GM12878 (cell line): ENCODE measurements at regions not wholly inside any gene's neighbourhood (a gene's known extent, or its start where the extent isn't known, plus 50 kb on each side); places are given as distances from the start of the nearest gene placed in this dataset.

Experiments
- ATAC-seq: fragments of 200-7000 bp; cut with Tn5 transposase; 3 replicates; pipeline ENCODE4 v1.9.1; 2020; ENCODE audit warnings: mild to moderate bottlenecking, moderate library complexity
- BruUV-seq: library from RNA; stranded (reverse); fragments of 400-500 nt; replicated peaks from 2 replicates; lab custom pipeline; 2021; lab: Mats Ljungman, UMichigan
- CTCF ChIA-PET: fragments of 300-600 bp; sonication (Branson Sonifier 250); formaldehyde crosslinking; extraction: SDS; loops from one replicate; lab custom pipeline; 2021; ENCODE audit warnings: inconsistent platforms; lab: Yijun Ruan, JAX
- POLR2A ChIA-PET: fragments of 350-600 bp; formaldehyde crosslinking; extraction: SDS; loops from one replicate; lab custom pipeline; 2021; ENCODE audit warnings: inconsistent platforms; lab: Charles Lee
- RAD21 ChIA-PET: fragments of 300-600 bp; sonication (Branson Sonifier 250); formaldehyde crosslinking; loops from one replicate; lab custom pipeline; 2023; ENCODE audit warnings: antibody characterized with exemption; ENCODE audit not compliant: unreplicated experiment; lab: Charles Lee
- SMC1A ChIA-PET: fragments of 300-600 bp; sonication (Branson Sonifier 250); formaldehyde crosslinking; loops from one replicate; lab custom pipeline; 2023; ENCODE audit not compliant: unreplicated experiment, uncharacterized antibody; lab: Charles Lee
- DNase-seq: peaks from one replicate; pipeline ENCODE4 v3.0.0-alpha.2; 2011; ENCODE audit warnings: low read depth, low spot score
- FAIRE-seq: peaks from 3 replicates; lab custom pipeline; 2011; peaks lifted over from hg19 to GRCh38; lab: Jason Lieb, UNC
- H2AFZ ChIP-seq: 2 replicates; pipeline ENCODE4 v1.6.0; 2011; ENCODE audit warnings: low read depth, low read length, control low read depth; ENCODE audit not compliant: control insufficient read depth
- H3K27ac ChIP-seq: 2 replicates; pipeline ENCODE4 v1.5.1; 2011; ENCODE audit warnings: control low read depth; ENCODE audit not compliant: control insufficient read depth, insufficient read depth
- H3K27me3 ChIP-seq, 2 experiments: replicated peaks in 1 of 2; 2 replicates each; pipeline versions ENCODE4 v1.6.0 to v1.6.1; 2011; ENCODE audit warnings: low read length in 1 of 2; ENCODE audit not compliant: control insufficient read depth in 2 of 2, insufficient read depth in 2 of 2
- H3K36me3 ChIP-seq, 2 experiments: 2 replicates each; pipeline ENCODE4 v1.5.1; 2011; ENCODE audit warnings: low read length in 1 of 2; ENCODE audit not compliant: control insufficient read depth in 2 of 2, insufficient read depth in 2 of 2
- H3K4me1 ChIP-seq: 2 replicates; pipeline ENCODE4 v1.6.1; 2011; ENCODE audit warnings: mild to moderate bottlenecking, low read length, moderate library complexity, mixed read lengths; ENCODE audit not compliant: control insufficient read depth, insufficient read depth
- H3K4me2 ChIP-seq: 2 replicates; pipeline ENCODE4 v1.6.0; 2011; ENCODE audit warnings: control low read depth; ENCODE audit not compliant: control insufficient read depth, insufficient read depth
- H3K4me3 ChIP-seq: fragments of 200-600 bp; sonication (generic); 2 replicates; pipeline ENCODE4 v1.5.1; 2016
- H3K79me2 ChIP-seq: 2 replicates; pipeline ENCODE4 v1.6.0; 2011; ENCODE audit warnings: low read length; ENCODE audit not compliant: control insufficient read depth, insufficient read depth
- H3K9ac ChIP-seq: 2 replicates; pipeline ENCODE4 v1.8.0; 2011; ENCODE audit warnings: low read length, control low read depth, mixed read lengths; ENCODE audit not compliant: control insufficient read depth, insufficient read depth
- H3K9me3 ChIP-seq: replicated peaks from 3 replicates; pipeline ENCODE4 v1.5.1; 2011; ENCODE audit warnings: mild to moderate bottlenecking, low read length; ENCODE audit not compliant: control insufficient read depth, insufficient read depth
- H4K20me1 ChIP-seq: 2 replicates; pipeline ENCODE4 v1.6.0; 2011; ENCODE audit not compliant: control insufficient read depth, insufficient read depth
- ATF7 ChIP-seq: fragments of 450-650 bp; IDR thresholded peaks from 2 replicates; pipeline ENCODE4 v1.6.1; 2016; ENCODE audit warnings: low read depth, mild to moderate bottlenecking
- CEBPB ChIP-seq, 2 experiments: fragments of 150-350 bp in 1 of 2; IDR thresholded peaks; 2 replicates each; pipeline ENCODE4 v1.6.1; 2012 to 2014; ENCODE audit warnings: low read depth in 2 of 2, low read length in 2 of 2, borderline replicate concordance in 1 of 2, inconsistent platforms in 1 of 2
- TARDBP ChIP-seq: IDR thresholded peaks from 2 replicates; pipeline ENCODE4 v1.6.1; 2016; ENCODE audit warnings: borderline replicate concordance
- ZBED1 ChIP-seq: IDR thresholded peaks from 2 replicates; pipeline ENCODE4 v1.6.1; 2016; ENCODE audit warnings: borderline replicate concordance
- WGBS: methylation state at CpG from one replicate; pipeline ENCODE4 v1.1.6; 2016; ENCODE audit warnings: low lambda C conversion rate; ENCODE audit not compliant: insufficient replicate concordance, insufficient coverage; ENCODE audit errors: missing lambda C conversion rate; 5-methylcytosine and 5-hydroxymethylcytosine counted together
- in situ Hi-C: fragments of 300-500 bp; cut with MboI; formaldehyde crosslinking; loops from 9 replicates; pipeline ENCODE4 v1.14.3; 2018; ENCODE audit warnings: mixed read lengths
- intact Hi-C: fragments of 100-400 bp; cut with micrococcal nuclease; formaldehyde crosslinking; loops from one replicate; pipeline ENCODE4 v1.14.2; 2022; ENCODE audit not compliant: unreplicated experiment
- TF ChIP-seq, protein P1 (sequence below): fragments of 450-650 bp; formaldehyde crosslinking; IDR thresholded peaks from 2 replicates; pipeline ENCODE4 v1.5.0; 2022; ENCODE audit warnings: mild to moderate bottlenecking, missing genetic modification characterization
- TF ChIP-seq, protein P2 (sequence below): fragments of 450-650 bp; IDR thresholded peaks from 2 replicates; pipeline ENCODE4 v1.6.1; 2017; ENCODE audit warnings: borderline replicate concordance

DNA sequence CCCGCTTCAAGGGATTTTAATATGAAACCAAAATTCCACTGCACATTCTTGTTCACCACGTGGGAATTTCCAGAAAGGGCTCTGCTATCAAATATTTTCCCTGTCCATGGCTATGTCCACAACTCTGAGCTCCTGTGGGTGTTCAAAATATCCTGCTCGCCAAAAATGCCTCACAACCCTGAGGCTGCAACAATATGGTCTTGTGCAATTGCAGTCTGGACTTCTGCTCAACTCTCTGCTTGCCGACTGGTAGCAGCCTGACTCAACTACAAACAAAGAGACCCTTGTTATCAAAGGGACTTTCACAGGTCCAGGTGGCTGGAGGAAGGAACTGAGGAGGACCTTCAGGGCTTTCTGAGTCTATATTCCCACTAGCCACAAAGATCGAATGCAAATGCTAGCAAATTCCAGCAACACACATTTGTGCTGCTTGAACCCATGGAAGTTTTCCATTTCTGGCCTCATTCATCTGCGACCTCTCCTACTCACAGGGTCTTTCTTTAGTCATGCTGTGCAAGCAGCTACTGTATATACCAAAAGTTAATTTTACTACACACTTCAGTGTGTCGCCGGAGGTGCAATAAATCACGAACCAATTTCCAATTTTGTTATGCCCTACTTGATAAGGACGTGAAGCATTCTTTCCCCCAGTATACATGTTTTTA lies 169.2 kb upstream of the SLC30A5 start:
- in situ Hi-C loops = no loop called here
- POLR2A ChIA-PET = no interaction called here

More for the DNA sequence above, 169.2 kb upstream of the SLC30A5 start:
- H3K4me1 ChIP-seq = no peaks in the 10 kb centered on the region
- H3K9ac ChIP-seq = no peak overlapping the region
- no peak overlapping the region for H2AFZ ChIP-seq
- H3K79me2 ChIP-seq = no peaks in the 10 kb centered on the region
- RAD21 ChIA-PET = no interaction called here
- no peak overlapping the region for H3K27ac ChIP-seq
- no peak overlapping the region for H3K4me3 ChIP-seq
- no peaks in the 10 kb centered on the region for H3K27me3 ChIP-seq
- intact Hi-C loops = no loop called here
- SMC1A ChIA-PET = no interaction called here
- H4K20me1 ChIP-seq = no peaks in the 10 kb centered on the region
- DNase-seq (no peak), ATAC-seq (no peak), FAIRE-seq (no peak)
- H3K4me2 ChIP-seq = no peak overlapping the region
- WGBS = 50% methylated on average over 10 of the region's 10 CpGs
- no peaks in the 10 kb centered on the region; the same call in 2 of the 3 replicates for H3K9me3 ChIP-seq
- CTCF ChIA-PET = no interaction called here
- TF ChIP-seq, protein P1, sequence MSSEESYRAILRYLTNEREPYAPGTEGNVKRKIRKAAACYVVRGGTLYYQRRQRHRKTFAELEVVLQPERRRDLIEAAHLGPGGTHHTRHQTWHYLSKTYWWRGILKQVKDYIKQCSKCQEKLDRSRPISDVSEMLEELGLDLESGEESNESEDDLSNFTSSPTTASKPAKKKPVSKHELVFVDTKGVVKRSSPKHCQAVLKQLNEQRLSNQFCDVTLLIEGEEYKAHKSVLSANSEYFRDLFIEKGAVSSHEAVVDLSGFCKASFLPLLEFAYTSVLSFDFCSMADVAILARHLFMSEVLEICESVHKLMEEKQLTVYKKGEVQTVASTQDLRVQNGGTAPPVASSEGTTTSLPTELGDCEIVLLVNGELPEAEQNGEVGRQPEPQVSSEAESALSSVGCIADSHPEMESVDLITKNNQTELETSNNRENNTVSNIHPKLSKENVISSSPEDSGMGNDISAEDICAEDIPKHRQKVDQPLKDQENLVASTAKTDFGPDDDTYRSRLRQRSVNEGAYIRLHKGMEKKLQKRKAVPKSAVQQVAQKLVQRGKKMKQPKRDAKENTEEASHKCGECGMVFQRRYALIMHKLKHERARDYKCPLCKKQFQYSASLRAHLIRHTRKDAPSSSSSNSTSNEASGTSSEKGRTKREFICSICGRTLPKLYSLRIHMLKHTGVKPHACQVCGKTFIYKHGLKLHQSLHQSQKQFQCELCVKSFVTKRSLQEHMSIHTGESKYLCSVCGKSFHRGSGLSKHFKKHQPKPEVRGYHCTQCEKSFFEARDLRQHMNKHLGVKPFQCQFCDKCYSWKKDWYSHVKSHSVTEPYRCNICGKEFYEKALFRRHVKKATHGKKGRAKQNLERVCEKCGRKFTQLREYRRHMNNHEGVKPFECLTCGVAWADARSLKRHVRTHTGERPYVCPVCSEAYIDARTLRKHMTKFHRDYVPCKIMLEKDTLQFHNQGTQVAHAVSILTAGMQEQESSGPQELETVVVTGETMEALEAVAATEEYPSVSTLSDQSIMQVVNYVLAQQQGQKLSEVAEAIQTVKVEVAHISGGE (CRISPR knock-in tag) = no peak
- TF ChIP-seq TARDBP (no peak), ATF7 (no peak), ZBED1 (no peak), CEBPB (IDR thresholded peaks at IDR 0.05; ENCODE audit: borderline replicate concordance in 1 of 2, low read depth in 2 of 2, low read length in 2 of 2) (no peak)
- TF ChIP-seq, protein P2, sequence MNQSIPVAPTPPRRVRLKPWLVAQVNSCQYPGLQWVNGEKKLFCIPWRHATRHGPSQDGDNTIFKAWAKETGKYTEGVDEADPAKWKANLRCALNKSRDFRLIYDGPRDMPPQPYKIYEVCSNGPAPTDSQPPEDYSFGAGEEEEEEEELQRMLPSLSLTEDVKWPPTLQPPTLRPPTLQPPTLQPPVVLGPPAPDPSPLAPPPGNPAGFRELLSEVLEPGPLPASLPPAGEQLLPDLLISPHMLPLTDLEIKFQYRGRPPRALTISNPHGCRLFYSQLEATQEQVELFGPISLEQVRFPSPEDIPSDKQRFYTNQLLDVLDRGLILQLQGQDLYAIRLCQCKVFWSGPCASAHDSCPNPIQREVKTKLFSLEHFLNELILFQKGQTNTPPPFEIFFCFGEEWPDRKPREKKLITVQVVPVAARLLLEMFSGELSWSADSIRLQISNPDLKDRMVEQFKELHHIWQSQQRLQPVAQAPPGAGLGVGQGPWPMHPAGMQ = no peak
- no TSS peak for BruUV-seq
- H3K36me3 ChIP-seq = no peaks in the 10 kb centered on the region
